22Rv1 (cell line): ENCODE measurements at regions not wholly inside any gene's neighbourhood (a gene's known extent, or its start where the extent isn't known, plus 50 kb on each side); places are given as distances from the start of the nearest gene placed in this dataset.
"Not testable (repeated sequence)": the region's sequence is repeated elsewhere in the genome, so short reads cannot be mapped to it uniquely, and the experiment has no call there.

ENCODE experiments used
- CTCF ChIP-seq: fragments of 450-650 bp; IDR thresholded peaks from 2 replicates; pipeline ENCODE4 v1.5.1; 2017; ENCODE audit warnings: mild to moderate bottlenecking
- ZFX ChIP-seq: fragments of 450-650 bp; IDR thresholded peaks from 2 replicates; pipeline ENCODE4 v1.6.1; 2017; ENCODE audit warnings: antibody characterized with exemption, borderline replicate concordance

- TF ChIP-seq CTCF, ZFX: not testable (repeated sequence)
Measured at GRCh38 chr5:105036814-105037213, 1474.2 kb upstream of the NUDT12 start.
